ENCODE measurements at regions not wholly inside any gene's neighbourhood (a gene's known extent, or its start where the extent isn't known, plus 50 kb on each side); places are given as distances from the start of the nearest gene placed in this dataset.

GRCh38 chr2:2542966-2543611 lies 212.0 kb upstream of the MYT1L start:
- DNase-seq (ENCODE audit: low spot score): no peak
- H3K27ac ChIP-seq (ENCODE audit: poor library complexity, severe bottlenecking): no peak overlapping the region
- no peak overlapping the region for H3K4me3 ChIP-seq (ENCODE audit: severe bottlenecking)
- no peak for TF ChIP-seq CTCF (IDR thresholded peaks at IDR 0.05; ENCODE audit: poor library complexity, severe bottlenecking)
- no peaks in the 10 kb centered on the region for H3K36me3 ChIP-seq (ENCODE audit: low read depth)
- H3K9me3 ChIP-seq (ENCODE audit: severe bottlenecking): no peaks in the 10 kb centered on the region
- ATAC-seq (ENCODE audit: low read depth): no peak
- no peaks in the 10 kb centered on the region for H3K4me1 ChIP-seq (ENCODE audit: insufficient read depth, poor library complexity, severe bottlenecking)
- H3K27me3 ChIP-seq (ENCODE audit: insufficient read depth, poor library complexity, severe bottlenecking): no peaks in the 10 kb centered on the region

- Histone ChIP-seq H3K9me3 (ENCODE audit: severe bottlenecking) (no peaks in the 10 kb centered on the region), H3K27ac (ENCODE audit: poor library complexity, severe bottlenecking) (no peak overlapping the region), H3K4me3 (ENCODE audit: severe bottlenecking) (no peak overlapping the region), H3K4me1 (ENCODE audit: insufficient read depth, poor library complexity, severe bottlenecking) (no peaks in the 10 kb centered on the region), H3K27me3 (ENCODE audit: insufficient read depth, poor library complexity, severe bottlenecking) (peaks cover 3% of the 10 kb centered on the region), H3K36me3 (ENCODE audit: low read depth) (no peaks in the 10 kb centered on the region)
- no peak for TF ChIP-seq CTCF (IDR thresholded peaks at IDR 0.05; ENCODE audit: poor library complexity, severe bottlenecking)
- DNase-seq (ENCODE audit: low spot score) (no peak), ATAC-seq (ENCODE audit: low read depth) (no peak)
Observed at GRCh38 chr2:2542316-2542715, 211.2 kb upstream of the MYT1L start.

GRCh38 chr2:2540406-2540805 lies 209.3 kb upstream of the MYT1L start:
- no peak for DNase-seq (ENCODE audit: low spot score)
- Histone ChIP-seq H3K36me3 (ENCODE audit: low read depth) (no peaks in the 10 kb centered on the region), H3K9me3 (ENCODE audit: severe bottlenecking) (no peaks in the 10 kb centered on the region), H3K4me1 (ENCODE audit: insufficient read depth, poor library complexity, severe bottlenecking) (no peaks in the 10 kb centered on the region), H3K27me3 (ENCODE audit: insufficient read depth, poor library complexity, severe bottlenecking) (peaks cover 3% of the 10 kb centered on the region), H3K27ac (ENCODE audit: poor library complexity, severe bottlenecking) (no peak overlapping the region), H3K4me3 (ENCODE audit: severe bottlenecking) (no peak overlapping the region)
- no peak for ATAC-seq (ENCODE audit: low read depth)
- TF ChIP-seq CTCF (IDR thresholded peaks at IDR 0.05; ENCODE audit: poor library complexity, severe bottlenecking): no peak

- ATAC-seq (ENCODE audit: low read depth) (no peak), DNase-seq (ENCODE audit: low spot score) (no peak)
- no peak for TF ChIP-seq CTCF (IDR thresholded peaks at IDR 0.05; ENCODE audit: poor library complexity, severe bottlenecking)
Observed at GRCh38 chr2:2536416-2537056, 205.5 kb upstream of the MYT1L start.

GRCh38 chr2:2530334-2530733 lies 199.3 kb upstream of the MYT1L start:
- DNase-seq (ENCODE audit: low spot score): no peak
- ATAC-seq (ENCODE audit: low read depth): no peak
- Histone ChIP-seq H3K36me3 (ENCODE audit: low read depth) (no peaks in the 10 kb centered on the region), H3K4me1 (ENCODE audit: insufficient read depth, poor library complexity, severe bottlenecking) (no peaks in the 10 kb centered on the region), H3K27me3 (ENCODE audit: insufficient read depth, poor library complexity, severe bottlenecking) (no peaks in the 10 kb centered on the region), H3K27ac (ENCODE audit: poor library complexity, severe bottlenecking) (no peak overlapping the region), H3K9me3 (ENCODE audit: severe bottlenecking) (no peaks in the 10 kb centered on the region), H3K4me3 (ENCODE audit: severe bottlenecking) (no peak overlapping the region)
- TF ChIP-seq CTCF (IDR thresholded peaks at IDR 0.05; ENCODE audit: poor library complexity, severe bottlenecking): no peak

More at GRCh38 chr2:2536416-2537056, 205.5 kb upstream of the MYT1L start:
- H3K36me3 ChIP-seq (ENCODE audit: low read depth): no peaks in the 10 kb centered on the region
- H3K9me3 ChIP-seq (ENCODE audit: severe bottlenecking): no peaks in the 10 kb centered on the region
- H3K4me1 ChIP-seq (ENCODE audit: insufficient read depth, poor library complexity, severe bottlenecking): no peaks in the 10 kb centered on the region
- H3K27me3 ChIP-seq (ENCODE audit: insufficient read depth, poor library complexity, severe bottlenecking): peaks cover 3% of the 10 kb centered on the region
- H3K27ac ChIP-seq (ENCODE audit: poor library complexity, severe bottlenecking): no peak overlapping the region
- no peak overlapping the region for H3K4me3 ChIP-seq (ENCODE audit: severe bottlenecking)

Measured in RWPE2 (cell line).